H1 (cell line): ENCODE measurements at regions not wholly inside any gene's neighbourhood (a gene's known extent, or its start where the extent isn't known, plus 50 kb on each side); places are given as distances from the start of the nearest gene placed in this dataset.

Experiments
- CTCF ChIA-PET: fragments of 300-600 bp; sonication (Branson Sonifier 250); formaldehyde crosslinking; loops from one replicate; lab custom pipeline; 2021; ENCODE audit not compliant: partially characterized antibody; lab: Charles Lee
- POLR2A ChIA-PET: fragments of 300-600 bp; sonication (Branson Sonifier 250); formaldehyde crosslinking; loops from one replicate; lab custom pipeline; 2021; ENCODE audit warnings: inconsistent platforms; ENCODE audit not compliant: partially characterized antibody; lab: Charles Lee
- DNase-seq, 2 experiments: peaks; one replicate each; pipeline versions ENCODE4 v3.0.0 to v3.0.0-alpha.2; 2010 to 2022; ENCODE audit warnings: low spot score in 2 of 2, low read depth in 1 of 2, mixed read lengths in 1 of 2
- FAIRE-seq: peaks from 2 replicates; lab custom pipeline; 2011; peaks lifted over from hg19 to GRCh38; lab: Jason Lieb, UNC
- H2AFZ ChIP-seq: 2 replicates; pipeline ENCODE4 v1.8.1; 2012; ENCODE audit warnings: low read length, inconsistent platforms
- H2AK5ac ChIP-seq: 2 replicates; pipeline ENCODE4 v1.6.1; 2013; ENCODE audit warnings: low read depth, low read length
- H2BK120ac ChIP-seq: replicated peaks from 2 replicates; pipeline ENCODE3; 2013; ENCODE audit warnings: low read depth, low read length, inconsistent platforms
- H2BK12ac ChIP-seq: 2 replicates; pipeline ENCODE4 v1.6.1; 2013; ENCODE audit warnings: low read depth, low read length
- H2BK15ac ChIP-seq: 2 replicates; pipeline ENCODE4 v1.6.1; 2013; ENCODE audit warnings: low read length
- H2BK20ac ChIP-seq: 2 replicates; pipeline ENCODE4 v1.6.1; 2013; ENCODE audit warnings: low read length
- H2BK5ac ChIP-seq: 2 replicates; pipeline ENCODE4 v1.6.1; 2013; ENCODE audit warnings: low read depth, low read length
- H3K14ac ChIP-seq: 2 replicates; pipeline ENCODE4 v1.6.1; 2013; ENCODE audit warnings: inconsistent platforms; ENCODE audit not compliant: insufficient read length
- H3K18ac ChIP-seq: 2 replicates; pipeline ENCODE4 v1.6.1; 2013; ENCODE audit warnings: low read length; ENCODE audit errors: extremely low read depth
- H3K23ac ChIP-seq: 2 replicates; pipeline ENCODE4 v1.6.1; 2013; ENCODE audit warnings: inconsistent platforms; ENCODE audit not compliant: insufficient read length
- H3K23me2 ChIP-seq: 2 replicates; pipeline ENCODE4 v1.6.1; 2013; ENCODE audit warnings: low read depth, low read length
- H3K27ac ChIP-seq: 2 replicates; pipeline ENCODE4 v1.6.1; 2011; ENCODE audit warnings: low read depth, low read length, inconsistent platforms
- H3K27me3 ChIP-seq, 4 experiments: replicated peaks in 1 of 4; 1 replicate in 1 of 4; 2 replicates in 3 of 4; pipeline versions ENCODE4 v1.6.1 to v1.8.1; 2011 to 2013; ENCODE audit warnings: low read length in 3 of 4, mild to moderate bottlenecking in 3 of 4, inconsistent platforms in 2 of 4, mixed read lengths in 2 of 4, moderate library complexity in 1 of 4; ENCODE audit not compliant: control insufficient read depth in 3 of 4, insufficient read depth in 3 of 4; ENCODE audit errors: extremely low read depth in 1 of 4
- H3K36me3 ChIP-seq, 4 experiments: 2 replicates each; pipeline versions ENCODE4 v1.6.1 to v1.8.1; 2011 to 2013; ENCODE audit warnings: mild to moderate bottlenecking in 4 of 4, low read length in 3 of 4, moderate library complexity in 2 of 4, control low read depth in 1 of 4, inconsistent platforms in 1 of 4; ENCODE audit not compliant: insufficient read depth in 4 of 4, control insufficient read depth in 2 of 4
- H3K4ac ChIP-seq: replicated peaks from 2 replicates; pipeline ENCODE3; 2013; ENCODE audit warnings: low read length, low read depth, mixed read lengths, inconsistent platforms; ENCODE audit not compliant: insufficient read length
- H3K4me1 ChIP-seq, 4 experiments: replicated peaks in 1 of 4; 1 replicate in 1 of 4; 2 replicates in 3 of 4; pipeline versions ENCODE4 v1.6.1 to v1.8.1; 2011 to 2013; ENCODE audit warnings: low read length in 3 of 4, inconsistent platforms in 2 of 4, mixed read lengths in 1 of 4; ENCODE audit not compliant: insufficient read depth in 4 of 4, control insufficient read depth in 3 of 4
- H3K4me2 ChIP-seq, 2 experiments: 2 replicates each; pipeline versions ENCODE4 v1.6.1 to v1.8.1; 2011 to 2013; ENCODE audit warnings: low read depth in 2 of 2, low read length in 2 of 2, control low read depth in 1 of 2, inconsistent platforms in 1 of 2, mild to moderate bottlenecking in 1 of 2; ENCODE audit not compliant: insufficient read depth in 1 of 2
- H3K4me3 ChIP-seq, 4 experiments: fragments of 200-600, 300-600 bp in 1 of 4; sonication (generic), shearing (Covaris generic), sonication (Bioruptor Twin) in 1 of 4; 2 replicates each; pipeline versions ENCODE4 v1.5.1 to v1.8.1; 2011 to 2016; ENCODE audit warnings: low read length in 4 of 4, low read depth in 3 of 4, control low read depth in 2 of 4, inconsistent platforms in 2 of 4, mild to moderate bottlenecking in 2 of 4, mixed read lengths in 1 of 4, moderate library complexity in 1 of 4; ENCODE audit not compliant: insufficient read depth in 2 of 4; ENCODE audit errors: extremely low read depth in 1 of 4
- H3K56ac ChIP-seq: replicated peaks from 2 replicates; pipeline ENCODE3; 2013; ENCODE audit warnings: low read depth, mild to moderate bottlenecking, mixed read lengths, low read length, inconsistent platforms; ENCODE audit not compliant: insufficient read length
- H3K79me1 ChIP-seq: 2 replicates; pipeline ENCODE4 v1.6.1; 2013; ENCODE audit warnings: low read depth, low read length, control low read depth
- H3K79me2 ChIP-seq, 2 experiments: 2 replicates each; pipeline versions ENCODE4 v1.6.1 to v1.8.1; 2012 to 2013; ENCODE audit warnings: low read length in 2 of 2, mild to moderate bottlenecking in 2 of 2, inconsistent platforms in 1 of 2; ENCODE audit not compliant: insufficient read depth in 2 of 2, control insufficient read depth in 1 of 2
- H3K9ac ChIP-seq, 4 experiments: replicated peaks in 1 of 4; 1 replicate in 1 of 4; 2 replicates in 3 of 4; pipeline versions ENCODE4 v1.6.1 to v1.8.1; 2011 to 2013; ENCODE audit warnings: low read depth in 3 of 4, low read length in 3 of 4, control low read depth in 2 of 4, mild to moderate bottlenecking in 2 of 4, moderate library complexity in 2 of 4, inconsistent platforms in 1 of 4; ENCODE audit errors: extremely low read depth in 1 of 4
- H3K9me3 ChIP-seq, 2 experiments: 2 replicates each; pipeline versions ENCODE4 v1.6.1 to v1.8.1; 2012 to 2013; ENCODE audit warnings: mild to moderate bottlenecking in 2 of 2, moderate library complexity in 2 of 2, control low read depth in 1 of 2, inconsistent platforms in 1 of 2, low read depth in 1 of 2, low read length in 1 of 2, mixed read lengths in 1 of 2; ENCODE audit not compliant: insufficient read depth in 2 of 2
- H4K20me1 ChIP-seq, 2 experiments: replicated peaks in 1 of 2; 2 replicates each; pipeline versions ENCODE3 to v1.8.1; 2011 to 2013; ENCODE audit warnings: inconsistent platforms in 2 of 2, low read length in 2 of 2, mild to moderate bottlenecking in 1 of 2; ENCODE audit not compliant: insufficient read depth in 2 of 2, control insufficient read depth in 1 of 2
- H4K5ac ChIP-seq: 2 replicates; pipeline ENCODE4 v1.6.1; 2013; ENCODE audit warnings: low read length, low read depth, mixed read lengths, inconsistent platforms; ENCODE audit not compliant: insufficient read length
- H4K8ac ChIP-seq: 2 replicates; pipeline ENCODE4 v1.8.0; 2013; ENCODE audit warnings: mild to moderate bottlenecking, moderate library complexity, low read length, inconsistent platforms; ENCODE audit not compliant: insufficient read depth; ENCODE audit errors: extremely low read depth
- H4K91ac ChIP-seq: replicated peaks from 2 replicates; pipeline ENCODE3; 2013; ENCODE audit warnings: low read length, mixed read lengths, inconsistent platforms; ENCODE audit not compliant: insufficient read length
- BRCA1 ChIP-seq: IDR thresholded peaks from 2 replicates; pipeline ENCODE4 v1.6.1; 2012; ENCODE audit warnings: low read depth, low read length, improper control_type of control experiment
- JUN ChIP-seq: IDR thresholded peaks from 2 replicates; pipeline ENCODE4 v1.6.1; 2011; ENCODE audit warnings: low read depth, mild to moderate bottlenecking, improper control_type of control experiment, low read length
- NRF1 ChIP-seq: IDR thresholded peaks from 2 replicates; pipeline ENCODE4 v1.6.1; 2011; ENCODE audit warnings: mild to moderate bottlenecking, low read depth, low read length, improper control_type of control experiment
- POU5F1 ChIP-seq: IDR thresholded peaks from 2 replicates; pipeline ENCODE4 v1.6.1; 2011; ENCODE audit warnings: low read depth, mild to moderate bottlenecking, low read length, moderate library complexity
- RAD21 ChIP-seq, 2 experiments: IDR thresholded peaks in 1 of 2; conservative IDR thresholded peaks in 1 of 2; 2 replicates each; pipeline ENCODE4 v1.6.1; 2011; ENCODE audit warnings: low read depth in 2 of 2, low read length in 2 of 2, improper control_type of control experiment in 1 of 2, inconsistent platforms in 1 of 2, mild to moderate bottlenecking in 1 of 2, moderate library complexity in 1 of 2
- RBBP5 ChIP-seq: IDR thresholded peaks from 2 replicates; pipeline ENCODE4 v1.7.1; 2012; ENCODE audit warnings: low read depth, mild to moderate bottlenecking, inconsistent platforms, low read length, moderate library complexity, borderline replicate concordance
- SIN3A ChIP-seq, 2 experiments: IDR thresholded peaks in 1 of 2; conservative IDR thresholded peaks in 1 of 2; 2 replicates each; pipeline ENCODE4 v1.6.1; 2011 to 2012; ENCODE audit warnings: low read length in 2 of 2, improper control_type of control experiment in 1 of 2, low read depth in 1 of 2, mild to moderate bottlenecking in 1 of 2
- SRF ChIP-seq: IDR thresholded peaks from 2 replicates; pipeline ENCODE4 v1.6.1; 2011; ENCODE audit warnings: mild to moderate bottlenecking, low read depth, low read length, moderate library complexity
- TCF12 ChIP-seq: IDR thresholded peaks from 2 replicates; pipeline ENCODE4 v1.6.1; 2011; ENCODE audit warnings: low read depth, mild to moderate bottlenecking, low read length
- YY1 ChIP-seq: IDR thresholded peaks from 2 replicates; pipeline ENCODE4 v1.6.1; 2011; ENCODE audit warnings: low read depth, mild to moderate bottlenecking, low read length
- WGBS, 2 experiments: shearing (Covaris generic) in 1 of 2; methylation state at CpG; one replicate each; pipeline versions ENCODE4 v1.1.6 to v1.1.7; 2013 to 2015; ENCODE audit warnings: low lambda C conversion rate in 2 of 2, mixed read lengths in 2 of 2, inconsistent platforms in 1 of 2, low coverage in 1 of 2, missing lambda C conversion rate in 1 of 2; ENCODE audit not compliant: insufficient replicate concordance in 2 of 2, insufficient coverage in 1 of 2, insufficient read length in 1 of 2; ENCODE audit errors: extremely low coverage in 1 of 2, missing lambda C conversion rate in 1 of 2; 5-methylcytosine and 5-hydroxymethylcytosine counted together
- TF ChIP-seq, protein P1 (sequence below): IDR thresholded peaks from 2 replicates; pipeline ENCODE4 v1.6.1; 2012; ENCODE audit warnings: low read length, inconsistent platforms
- TF ChIP-seq, protein P2 (sequence below): IDR thresholded peaks from 2 replicates; pipeline ENCODE4 v1.6.1; 2011; ENCODE audit warnings: low read length, improper control_type of control experiment

- no peak overlapping the region for H2BK5ac ChIP-seq
- H3K18ac ChIP-seq, result no peak overlapping the region
- CTCF ChIA-PET, result interaction anchor here (0.6 kb wide), 1 partner anchor 807 kb away, joined by 3 read pairs; no protein-coding TSS in a partner anchor
- no peaks in the 10 kb centered on the region for H3K79me1 ChIP-seq
- no peak overlapping the region for H4K8ac ChIP-seq
- no peak overlapping the region for H2AK5ac ChIP-seq
- no peaks in the 10 kb centered on the region for H3K27me3 ChIP-seq
- H3K14ac ChIP-seq, result no peak overlapping the region
- POLR2A ChIA-PET, result interaction anchor here (1.3 kb wide), 1 partner anchor 11 kb away, joined by 3 read pairs; no protein-coding TSS in a partner anchor
- no peak overlapping the region for H3K4ac ChIP-seq
- no peak overlapping the region for H2BK120ac ChIP-seq
- no peak overlapping the region for H3K56ac ChIP-seq
- H2AFZ ChIP-seq, result no peak overlapping the region
- no peak overlapping the region for H3K9ac ChIP-seq
- DNase-seq (no peak), FAIRE-seq (no peak)
- H3K27ac ChIP-seq, result no peak overlapping the region
- 88% methylated on average over 1 of the region's 1 CpG; no CpG with 5 or more reads in 1 of the 2 experiments for WGBS, 2 experiments
- no peak overlapping the region for H3K23ac ChIP-seq
- no peaks in the 10 kb centered on the region for H3K9me3 ChIP-seq
- H3K79me2 ChIP-seq, result no peaks in the 10 kb centered on the region
- no peak overlapping the region for H3K4me2 ChIP-seq
- no peak overlapping the region for H2BK15ac ChIP-seq
- no peak overlapping the region for H3K4me3 ChIP-seq
- no peak overlapping the region for H2BK20ac ChIP-seq
- no peaks in the 10 kb centered on the region for H4K20me1 ChIP-seq
- no peaks in the 10 kb centered on the region for H3K4me1 ChIP-seq
- no peaks in the 10 kb centered on the region for H3K36me3 ChIP-seq
- no peaks in the 10 kb centered on the region for H3K23me2 ChIP-seq
- H4K5ac ChIP-seq, result no peak overlapping the region
- no peak overlapping the region for H4K91ac ChIP-seq
- H2BK12ac ChIP-seq, result no peak overlapping the region
- TF ChIP-seq, protein P1, sequence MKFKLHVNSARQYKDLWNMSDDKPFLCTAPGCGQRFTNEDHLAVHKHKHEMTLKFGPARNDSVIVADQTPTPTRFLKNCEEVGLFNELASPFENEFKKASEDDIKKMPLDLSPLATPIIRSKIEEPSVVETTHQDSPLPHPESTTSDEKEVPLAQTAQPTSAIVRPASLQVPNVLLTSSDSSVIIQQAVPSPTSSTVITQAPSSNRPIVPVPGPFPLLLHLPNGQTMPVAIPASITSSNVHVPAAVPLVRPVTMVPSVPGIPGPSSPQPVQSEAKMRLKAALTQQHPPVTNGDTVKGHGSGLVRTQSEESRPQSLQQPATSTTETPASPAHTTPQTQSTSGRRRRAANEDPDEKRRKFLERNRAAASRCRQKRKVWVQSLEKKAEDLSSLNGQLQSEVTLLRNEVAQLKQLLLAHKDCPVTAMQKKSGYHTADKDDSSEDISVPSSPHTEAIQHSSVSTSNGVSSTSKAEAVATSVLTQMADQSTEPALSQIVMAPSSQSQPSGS, result no peak
- TF ChIP-seq, protein P2, sequence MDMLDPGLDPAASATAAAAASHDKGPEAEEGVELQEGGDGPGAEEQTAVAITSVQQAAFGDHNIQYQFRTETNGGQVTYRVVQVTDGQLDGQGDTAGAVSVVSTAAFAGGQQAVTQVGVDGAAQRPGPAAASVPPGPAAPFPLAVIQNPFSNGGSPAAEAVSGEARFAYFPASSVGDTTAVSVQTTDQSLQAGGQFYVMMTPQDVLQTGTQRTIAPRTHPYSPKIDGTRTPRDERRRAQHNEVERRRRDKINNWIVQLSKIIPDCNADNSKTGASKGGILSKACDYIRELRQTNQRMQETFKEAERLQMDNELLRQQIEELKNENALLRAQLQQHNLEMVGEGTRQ, result no peak
- TF ChIP-seq NRF1 (no peak), POU5F1 (no peak), SRF (no peak), RAD21 (IDR thresholded peaks at IDR 0.05 in 1 of 2, conservative IDR thresholded peaks at IDR 0.05 in 1 of 2; ENCODE audit: low read depth in 2 of 2, low read length in 2 of 2) (no peak), TCF12 (no peak), RBBP5 (no peak), BRCA1 (no peak), SIN3A (conservative IDR thresholded peaks at IDR 0.05 in 1 of 2, IDR thresholded peaks at IDR 0.05 in 1 of 2; ENCODE audit: low read depth in 1 of 2, low read length in 2 of 2) (no peak), YY1 (no peak), JUN (no peak)
Observed at GRCh38 chrX:39000802-39001201, 199.5 kb downstream of the MID1IP1 start.
